Inflammatory macrophage treated with lipopolysaccharide for 4 hours (primary cell): ENCODE measurements at regions not wholly inside any gene's neighbourhood (a gene's known extent, or its start where the extent isn't known, plus 50 kb on each side); places are given as distances from the start of the nearest gene placed in this dataset.

Source experiments
- DNase-seq: peaks from one replicate; pipeline ENCODE4 v3.0.0-alpha.2; 2020

DNA sequence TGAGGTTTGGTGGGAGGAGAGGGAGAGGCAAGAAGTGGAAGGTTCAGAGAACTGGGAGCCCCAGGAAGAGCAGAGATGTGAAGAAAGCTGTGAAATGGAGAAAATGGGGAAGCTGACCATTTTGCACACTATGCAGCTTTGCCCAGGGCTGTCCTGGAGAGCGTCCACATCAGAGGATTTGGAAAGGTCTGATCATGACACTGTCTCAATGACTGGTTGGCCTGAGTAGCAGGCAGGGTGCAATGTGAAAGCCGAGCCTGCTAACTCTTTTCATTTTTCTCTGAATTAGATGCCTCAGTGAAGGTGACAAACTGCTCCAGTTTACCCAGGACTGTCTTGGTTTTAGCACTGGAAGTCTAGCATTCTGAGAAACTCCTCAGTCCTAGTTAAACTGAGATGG is 330.1 kb upstream of the RPS6KA3 start:
- no peak for DNase-seq

GRCh38 chrX:20595928-20596575 is 329.3 kb upstream of the RPS6KA3 start:
- DNase-seq: no peak

- DNase-seq: no peak
Observed at GRCh38 chrX:20594985-20595384, 328.3 kb upstream of the RPS6KA3 start.

- no peak for DNase-seq
Observed at GRCh38 chrX:20593836-20594235, 327.1 kb upstream of the RPS6KA3 start.

- no peak for DNase-seq
Observed at GRCh38 chrX:20593402-20593801, 326.7 kb upstream of the RPS6KA3 start.

DNA sequence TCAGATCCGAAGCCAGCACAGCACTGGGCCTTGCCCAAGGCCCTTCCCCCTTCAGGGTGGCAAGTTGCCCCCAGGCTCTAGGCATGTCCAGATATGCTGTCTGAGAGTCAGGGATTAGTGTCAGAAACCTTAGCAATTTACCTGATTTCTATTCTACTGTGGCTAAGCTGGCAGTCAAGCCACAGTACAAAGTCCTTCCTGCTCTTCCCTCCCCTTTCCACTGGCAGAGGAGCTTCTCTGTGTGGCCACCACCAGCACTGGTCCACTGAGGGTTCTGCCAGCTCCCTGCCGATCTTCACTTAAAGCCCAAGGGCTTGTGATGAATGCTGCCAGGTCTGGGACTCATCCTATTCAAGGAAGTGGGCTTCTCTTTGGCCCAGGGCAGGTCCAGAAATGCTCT is 324.5 kb upstream of the RPS6KA3 start:
- no peak for DNase-seq

- no peak for DNase-seq
Observed at GRCh38 chrX:20585782-20586181, 319.1 kb upstream of the RPS6KA3 start.

GRCh38 chrX:20571611-20572010 is 304.9 kb upstream of the RPS6KA3 start:
- no peak for DNase-seq

- DNase-seq: no peak
Observed at GRCh38 chrX:20567108-20567507, 300.4 kb upstream of the RPS6KA3 start.

DNA sequence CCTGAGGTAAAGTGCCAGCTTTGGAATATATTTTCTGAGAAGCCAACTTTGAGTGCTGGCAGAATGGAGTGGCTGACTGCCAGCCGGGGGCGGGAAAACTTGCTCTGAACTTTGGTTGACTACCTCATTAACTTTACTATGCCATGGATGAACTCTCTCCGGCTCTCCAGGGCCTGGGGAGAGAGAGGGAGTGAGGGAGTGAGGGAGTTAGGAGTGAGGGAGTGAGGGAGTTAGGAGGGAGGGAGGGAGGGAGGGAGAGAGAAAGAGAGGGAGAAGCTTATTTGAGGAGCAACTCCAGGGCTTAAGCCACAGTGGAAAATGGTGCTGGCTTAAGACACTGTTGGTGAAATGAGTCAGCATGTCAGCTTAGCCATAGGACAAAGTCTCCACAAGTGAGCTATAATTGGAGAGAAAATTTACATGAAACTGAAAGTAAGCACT is 280.9 kb upstream of the RPS6KA3 start:
- peak; percentile 3 for DNase-seq

DNA sequence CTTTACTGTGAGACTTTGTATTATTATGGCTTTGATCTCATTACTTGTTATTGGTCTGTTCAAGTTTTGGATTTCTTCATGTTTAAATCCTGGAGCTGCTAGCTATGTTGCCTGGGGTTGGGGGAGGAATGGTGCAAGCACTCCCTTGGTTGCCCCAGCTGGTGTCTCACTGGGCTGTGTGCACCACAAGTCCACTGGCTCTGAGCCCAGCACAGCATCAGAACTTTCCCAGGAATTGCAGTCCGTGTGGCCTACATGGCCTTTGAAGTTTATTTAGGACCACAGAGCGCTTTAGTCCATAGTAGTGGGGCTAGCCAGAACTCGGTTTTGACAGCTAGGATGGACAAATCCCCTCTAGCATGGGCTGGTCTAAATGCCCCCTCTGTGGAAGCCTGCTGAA is 278.8 kb upstream of the RPS6KA3 start:
- no peak for DNase-seq

DNA sequence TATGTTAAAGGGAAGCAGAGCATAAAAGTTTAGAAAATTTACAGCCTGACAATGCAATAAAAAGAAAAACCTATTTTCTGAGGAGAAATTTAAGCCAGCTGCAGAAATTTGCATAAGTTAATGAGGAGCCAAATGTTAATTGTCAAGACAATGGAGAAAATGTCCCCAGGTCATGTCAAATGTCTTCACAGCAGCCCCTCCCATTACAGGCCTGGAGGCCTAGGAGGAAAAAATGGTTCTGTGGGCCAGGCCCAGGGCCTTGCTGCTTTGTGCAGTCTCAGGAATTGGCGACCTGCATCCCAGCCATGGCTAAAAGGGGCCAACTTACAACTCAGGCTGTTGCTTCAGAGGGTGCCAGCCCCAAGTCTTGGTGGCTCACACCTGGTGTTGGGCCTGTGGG is 275.4 kb upstream of the RPS6KA3 start:
- DNase-seq: no peak

- no peak for DNase-seq
Observed at GRCh38 chrX:20538974-20539373, 272.3 kb upstream of the RPS6KA3 start.

- peak; percentile 54 for DNase-seq
Observed at GRCh38 chrX:20531667-20532066, 265.0 kb upstream of the RPS6KA3 start.

DNA sequence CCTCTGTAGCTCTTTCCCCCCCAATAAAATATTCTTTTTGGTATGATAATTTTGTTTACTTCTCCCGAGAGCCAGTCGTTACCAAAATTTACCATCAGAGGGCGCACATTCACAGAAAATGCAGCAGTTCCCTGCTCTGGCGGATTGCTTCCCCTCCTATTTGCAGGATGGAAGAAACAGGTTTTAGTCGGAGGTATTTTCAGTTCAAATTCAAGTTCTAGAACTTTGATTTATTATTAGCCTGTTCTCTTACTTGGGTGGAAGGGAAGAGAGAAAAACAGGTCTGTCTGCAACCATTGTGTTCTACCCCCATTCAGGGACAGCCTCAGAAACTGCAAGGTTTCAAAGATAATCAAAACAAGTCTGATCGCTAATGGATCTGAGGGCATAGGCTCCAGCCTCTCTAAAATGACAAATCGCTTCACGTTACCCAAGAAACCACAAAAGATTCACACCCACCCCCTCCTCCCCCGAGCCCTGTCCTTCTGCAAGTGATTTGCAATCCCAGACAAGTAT is 263.8 kb upstream of the RPS6KA3 start:
- DNase-seq: peak; percentile 49

DNA sequence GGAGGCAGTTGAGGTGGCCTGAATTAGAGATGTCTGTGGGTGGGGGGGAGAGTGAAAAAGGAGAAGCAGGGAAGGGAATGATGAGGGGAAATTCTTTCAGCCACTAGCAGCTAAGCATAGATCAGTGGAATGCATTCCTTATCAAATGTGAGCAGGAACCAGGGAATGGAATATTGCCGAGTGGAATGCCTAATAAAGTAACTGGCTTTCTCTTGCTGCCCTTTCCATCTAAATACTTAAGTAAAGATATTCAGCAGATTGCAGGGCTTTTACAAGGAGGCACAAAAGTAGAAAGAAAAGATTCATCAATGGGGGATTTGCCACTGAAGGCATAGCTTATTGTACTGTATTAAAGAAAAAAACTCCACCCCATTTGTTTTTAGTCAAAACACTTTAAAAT is 263.0 kb upstream of the RPS6KA3 start:
- DNase-seq: no peak

- no peak for DNase-seq
Observed at GRCh38 chrX:20529301-20529700, 262.6 kb upstream of the RPS6KA3 start.

DNA sequence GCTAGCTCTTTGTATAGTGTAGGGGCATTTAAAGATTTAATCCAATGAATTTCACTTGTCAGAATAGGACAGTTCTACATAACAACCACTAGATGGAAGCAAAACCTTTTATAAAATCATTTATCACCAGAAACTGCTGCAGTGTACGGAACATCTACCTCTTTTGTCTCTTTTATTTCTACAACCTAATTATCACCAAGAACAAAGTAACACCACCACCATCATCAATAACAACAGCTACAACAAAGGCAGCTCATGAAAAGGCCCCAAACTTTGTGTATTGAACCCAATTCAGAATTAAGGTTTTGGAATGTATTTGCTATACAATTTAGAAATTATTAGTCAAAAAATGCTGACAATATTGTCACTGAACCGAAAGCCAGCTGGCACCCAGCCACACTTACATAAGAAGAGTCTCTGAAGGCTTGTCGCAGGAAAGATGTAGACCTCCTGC is 260.9 kb upstream of the RPS6KA3 start:
- DNase-seq: peak; percentile 24

DNA sequence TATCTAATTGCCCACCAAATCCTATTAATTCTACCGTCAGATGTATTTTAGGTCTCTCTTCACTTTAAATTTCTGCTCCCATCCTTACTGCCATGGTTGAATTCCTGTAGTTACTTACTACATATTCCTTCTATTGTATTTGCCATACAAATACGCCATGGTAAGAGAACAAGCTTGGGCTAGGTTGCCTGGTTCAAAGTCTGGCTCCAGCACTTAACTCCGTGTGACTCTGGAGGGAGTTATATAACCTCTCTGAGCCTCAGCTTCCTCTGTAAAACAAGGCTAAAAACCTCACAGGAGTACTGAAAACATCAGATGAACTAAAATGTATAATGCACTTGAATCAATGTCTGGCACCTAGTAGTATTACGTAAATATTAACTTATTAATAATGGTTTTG is 260.3 kb upstream of the RPS6KA3 start:
- no peak for DNase-seq

GRCh38 chrX:20523626-20524312 is 257.1 kb upstream of the RPS6KA3 start:
- DNase-seq: no peak

DNA sequence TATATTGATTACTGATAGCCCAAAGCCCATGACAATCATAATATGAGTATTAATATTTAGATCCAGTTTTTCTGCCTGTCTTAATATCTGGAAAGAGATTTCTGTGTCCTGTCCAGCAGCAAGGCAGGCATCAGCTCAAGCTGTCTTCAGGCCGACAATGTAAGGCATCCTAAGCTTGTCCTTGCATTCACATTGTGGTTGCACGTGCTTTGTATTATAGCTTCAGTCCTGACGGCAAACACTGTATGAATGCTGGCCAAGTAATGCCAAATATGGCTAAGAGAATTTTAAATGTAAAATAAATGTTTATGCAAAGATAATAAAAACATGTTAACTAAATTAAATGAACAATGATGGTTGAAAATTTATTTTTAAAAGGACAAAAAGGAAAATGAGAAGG is 255.7 kb upstream of the RPS6KA3 start:
- DNase-seq: no peak

DNA sequence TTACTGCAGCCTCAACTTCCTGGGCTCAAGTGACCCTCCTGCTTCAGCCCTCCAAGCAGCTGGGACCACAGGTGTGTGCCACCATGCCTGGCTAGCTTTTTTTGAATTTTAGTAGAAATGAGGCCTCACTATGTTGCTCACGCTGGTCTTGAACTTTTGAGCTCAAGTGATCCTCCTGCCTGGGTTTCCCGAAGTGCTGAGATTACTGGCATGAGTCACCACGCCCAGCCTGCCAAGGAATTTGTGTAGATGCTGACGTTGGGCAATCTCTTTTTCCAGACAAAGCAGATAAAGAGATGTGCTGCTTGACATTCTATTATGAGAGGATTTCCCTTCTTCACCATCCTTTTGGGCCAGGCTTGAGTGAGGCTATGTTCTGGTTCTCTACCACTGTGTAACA is 254.5 kb upstream of the RPS6KA3 start:
- DNase-seq: peak; percentile 19

- no peak for DNase-seq
Observed at GRCh38 chrX:20519826-20520225, 253.1 kb upstream of the RPS6KA3 start.

- DNase-seq: no peak
Observed at GRCh38 chrX:20519146-20519545, 252.4 kb upstream of the RPS6KA3 start.

DNA sequence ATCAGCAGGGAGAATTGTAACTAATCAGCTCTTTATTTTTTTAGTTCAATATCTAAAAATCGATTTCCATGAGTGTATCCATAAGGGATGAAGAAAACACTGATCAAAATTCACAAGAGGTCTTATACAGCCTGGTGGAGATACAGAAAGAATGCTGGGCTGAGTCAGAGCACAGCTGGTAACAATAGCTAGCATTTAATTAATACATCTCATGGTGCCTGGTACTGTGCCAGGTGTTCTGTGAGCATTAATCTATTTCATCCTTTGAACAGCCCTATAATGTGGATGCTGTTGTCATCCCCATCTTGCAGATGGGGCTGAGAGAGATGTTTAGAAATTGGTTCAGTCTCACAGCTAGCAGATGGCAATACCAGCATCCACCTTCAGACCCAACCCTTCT is 250.9 kb upstream of the RPS6KA3 start:
- no peak for DNase-seq
